WERI-Rb-1 (cell line): ENCODE measurements at regions not wholly inside any gene's neighbourhood (a gene's known extent, or its start where the extent isn't known, plus 50 kb on each side); places are given as distances from the start of the nearest gene placed in this dataset.

Experiments
- DNase-seq: peaks from one replicate; pipeline ENCODE4 v3.0.0-alpha.2; 2020
- H3K27ac ChIP-seq: fragments of 250-450 bp; sonication (Bioruptor Pico); 2 replicates; pipeline ENCODE4 v1.5.1; 2020; ENCODE audit warnings: mild to moderate bottlenecking, moderate library complexity
- H3K27me3 ChIP-seq: fragments of 250-450 bp; sonication (Bioruptor Pico); 2 replicates; pipeline ENCODE4 v1.5.1; 2021; ENCODE audit warnings: mild to moderate bottlenecking, low read depth, moderate library complexity; ENCODE audit not compliant: insufficient read depth, severe bottlenecking
- H3K36me3 ChIP-seq: fragments of 250-450 bp; sonication (Bioruptor Pico); 2 replicates; pipeline ENCODE4 v1.5.1; 2020; ENCODE audit warnings: mild to moderate bottlenecking, moderate library complexity
- H3K4me3 ChIP-seq: 2 replicates; pipeline ENCODE4 v1.5.1; 2011; ENCODE audit warnings: low read depth, mild to moderate bottlenecking, control low read depth, low read length
- H3K9me3 ChIP-seq: fragments of 250-450 bp; sonication (Bioruptor Pico); 2 replicates; pipeline ENCODE4 v1.5.1; 2021; ENCODE audit warnings: mild to moderate bottlenecking, moderate library complexity; ENCODE audit not compliant: severe bottlenecking
- CTCF ChIP-seq: IDR thresholded peaks from 2 replicates; pipeline ENCODE4 v1.5.1; 2011; ENCODE audit warnings: low read depth, mild to moderate bottlenecking, control low read depth, inconsistent platforms, low read length

GRCh38 chr5:92472981-92473566, 1090.0 kb upstream of the ARRDC3 start:
- no peak overlapping the region for H3K27ac ChIP-seq
- H3K4me3 ChIP-seq = no peak overlapping the region
- H3K9me3 ChIP-seq = peaks cover 4% of the 10 kb centered on the region
- no peaks in the 10 kb centered on the region for H3K27me3 ChIP-seq
- no peak for DNase-seq
- TF ChIP-seq CTCF = no peak
- no peaks in the 10 kb centered on the region for H3K36me3 ChIP-seq

GRCh38 chr5:92471861-92472260, 1088.7 kb upstream of the ARRDC3 start:
- H3K9me3 ChIP-seq = peaks cover 4% of the 10 kb centered on the region
- no peaks in the 10 kb centered on the region for H3K27me3 ChIP-seq
- H3K4me3 ChIP-seq = no peak overlapping the region

GRCh38 chr5:92470770-92471169, 1087.7 kb upstream of the ARRDC3 start:
- Histone ChIP-seq H3K27me3 (no peaks in the 10 kb centered on the region), H3K27ac (no peak overlapping the region), H3K9me3 (peaks cover 4% of the 10 kb centered on the region), H3K36me3 (no peaks in the 10 kb centered on the region), H3K4me3 (no peak overlapping the region)
- DNase-seq = no peak
- peak; percentile 55 for TF ChIP-seq CTCF

More at GRCh38 chr5:92471861-92472260, 1088.7 kb upstream of the ARRDC3 start:
- Histone ChIP-seq H3K27ac (no peak overlapping the region), H3K36me3 (no peaks in the 10 kb centered on the region)
- no peak for DNase-seq
- no peak for TF ChIP-seq CTCF

DNA sequence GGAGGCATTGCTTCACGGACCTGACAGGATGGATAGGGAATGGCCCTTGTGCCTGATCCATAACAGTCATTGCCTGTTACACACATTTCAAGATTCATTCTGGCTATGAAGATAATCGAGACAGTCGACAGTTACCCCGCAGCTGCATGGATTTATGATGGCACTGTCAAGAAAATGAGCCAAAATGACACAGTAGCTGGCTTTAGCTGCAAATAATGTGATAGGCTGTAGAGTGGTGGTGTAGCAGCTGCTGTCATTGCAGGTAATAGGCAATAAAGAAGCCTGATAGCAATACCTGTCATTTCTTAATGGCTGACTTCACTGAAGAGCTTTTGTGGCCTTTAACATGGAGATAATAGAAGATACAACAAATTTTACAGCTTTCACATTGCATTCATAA, 1085.2 kb upstream of the ARRDC3 start:
- Histone ChIP-seq H3K36me3 (no peaks in the 10 kb centered on the region), H3K9me3 (peaks cover 3% of the 10 kb centered on the region), H3K27ac (no peak overlapping the region), H3K27me3 (no peaks in the 10 kb centered on the region), H3K4me3 (no peak overlapping the region)
- DNase-seq = no peak
- no peak for TF ChIP-seq CTCF

DNA sequence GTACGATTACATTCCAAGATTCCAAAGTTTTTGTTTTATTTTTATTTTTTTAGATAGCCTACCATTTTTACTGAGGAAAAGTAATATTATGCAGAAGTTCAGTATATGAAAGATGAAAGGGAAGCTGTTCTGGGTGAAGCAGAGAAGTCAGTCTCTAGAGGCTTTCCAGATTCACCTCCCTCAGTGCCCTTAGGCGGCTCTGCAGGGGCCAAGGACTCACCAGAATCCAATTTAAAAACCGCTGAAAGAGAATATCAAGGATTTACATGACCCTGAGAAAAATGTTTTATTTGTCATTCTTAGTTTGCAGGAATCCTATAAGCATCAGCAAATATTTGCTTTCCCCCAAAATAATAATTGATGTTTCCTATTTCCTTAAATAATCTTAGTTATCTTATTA, 1084.6 kb upstream of the ARRDC3 start:
- TF ChIP-seq CTCF = no peak
- no peak overlapping the region for H3K4me3 ChIP-seq
- no peak overlapping the region for H3K27ac ChIP-seq
- H3K9me3 ChIP-seq = no peaks in the 10 kb centered on the region
- no peak for DNase-seq
- no peaks in the 10 kb centered on the region for H3K36me3 ChIP-seq
- H3K27me3 ChIP-seq = no peaks in the 10 kb centered on the region

DNA sequence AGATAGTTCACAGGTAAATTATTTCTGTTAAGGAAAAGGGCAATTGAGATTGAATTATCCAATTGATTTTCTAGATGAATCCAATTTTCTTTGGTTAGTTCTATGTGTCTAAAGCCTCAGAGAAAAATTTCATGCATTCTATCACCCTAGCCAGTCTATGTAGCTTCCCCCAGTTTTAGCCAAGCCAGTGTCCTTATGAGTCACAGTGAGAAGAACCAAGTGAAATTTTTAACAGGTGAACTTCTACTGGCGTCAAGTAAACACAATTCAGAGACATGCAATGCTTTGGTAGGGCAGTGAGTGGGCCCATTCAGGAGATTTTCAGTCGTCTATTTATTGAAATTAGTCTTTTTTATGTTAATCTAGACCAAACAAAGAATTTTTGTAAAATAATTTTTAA, 1077.4 kb upstream of the ARRDC3 start:
- TF ChIP-seq CTCF = no peak
- H3K27ac ChIP-seq = no peak overlapping the region
- H3K4me3 ChIP-seq = no peak overlapping the region
- H3K9me3 ChIP-seq = no peaks in the 10 kb centered on the region
- DNase-seq = no peak
- H3K36me3 ChIP-seq = no peaks in the 10 kb centered on the region
- no peaks in the 10 kb centered on the region for H3K27me3 ChIP-seq
